Trophoblast cell (in vitro differentiated cells and primary cell): ENCODE measurements at regions not wholly inside any gene's neighbourhood (a gene's known extent, or its start where the extent isn't known, plus 50 kb on each side); places are given as distances from the start of the nearest gene placed in this dataset.
"Not testable (repeated sequence)": the region's sequence is repeated elsewhere in the genome, so short reads cannot be mapped to it uniquely, and the experiment has no call there.

Experiments
- DNase-seq, 2 donors: peaks; one replicate each; pipeline ENCODE4 v3.0.0-alpha.2; 2016
- H2AFZ ChIP-seq: 2 replicates; pipeline ENCODE4 v1.6.1; 2013; ENCODE audit warnings: low read length, moderate library complexity, mild to moderate bottlenecking; ENCODE audit not compliant: insufficient read depth, poor library complexity
- H2AK5ac ChIP-seq: 2 replicates; pipeline ENCODE4 v1.6.1; 2013; ENCODE audit warnings: mild to moderate bottlenecking, low read length
- H2BK120ac ChIP-seq: 2 replicates; pipeline ENCODE4 v1.6.1; 2013; ENCODE audit warnings: low read length, mild to moderate bottlenecking, moderate library complexity; ENCODE audit not compliant: insufficient read depth, poor library complexity
- H2BK12ac ChIP-seq: 2 replicates; pipeline ENCODE4 v1.6.1; 2013; ENCODE audit warnings: mild to moderate bottlenecking, low read length, moderate library complexity
- H2BK5ac ChIP-seq: 2 replicates; pipeline ENCODE4 v1.6.1; 2013; ENCODE audit warnings: low read length, low read depth, moderate library complexity, mild to moderate bottlenecking; ENCODE audit not compliant: poor library complexity
- H3K14ac ChIP-seq: 2 replicates; pipeline ENCODE4 v1.6.1; 2013; ENCODE audit warnings: mild to moderate bottlenecking, low read length
- H3K18ac ChIP-seq: 2 replicates; pipeline ENCODE4 v1.6.1; 2013; ENCODE audit warnings: mild to moderate bottlenecking, low read length
- H3K23ac ChIP-seq: 2 replicates; pipeline ENCODE4 v1.6.1; 2013; ENCODE audit warnings: low read length
- H3K27ac ChIP-seq: 2 replicates; pipeline ENCODE4 v1.5.1; 2013; ENCODE audit warnings: low read depth, mild to moderate bottlenecking, inconsistent platforms, low read length, moderate library complexity
- H3K27me3 ChIP-seq: 2 replicates; pipeline ENCODE4 v1.6.1; 2013; ENCODE audit warnings: inconsistent platforms, mild to moderate bottlenecking, low read length, moderate library complexity; ENCODE audit not compliant: insufficient read depth
- H3K36me3 ChIP-seq, 2 experiments: 1 replicate in 1 of 2; 2 replicates in 1 of 2; pipeline ENCODE4 v1.6.1; 2013; ENCODE audit warnings: low read length in 2 of 2, mild to moderate bottlenecking in 2 of 2, moderate library complexity in 1 of 2; ENCODE audit not compliant: insufficient read depth in 2 of 2, control insufficient read depth in 1 of 2
- H3K4ac ChIP-seq: 2 replicates; pipeline ENCODE4 v1.6.1; 2013; ENCODE audit warnings: low read depth, mild to moderate bottlenecking, low read length, moderate library complexity
- H3K4me1 ChIP-seq, 2 experiments: 1 replicate in 1 of 2; 2 replicates in 1 of 2; pipeline ENCODE4 v1.6.1; 2013; ENCODE audit warnings: low read length in 2 of 2, mild to moderate bottlenecking in 2 of 2, moderate library complexity in 1 of 2; ENCODE audit not compliant: insufficient read depth in 2 of 2, control insufficient read depth in 1 of 2
- H3K4me2 ChIP-seq: 2 replicates; pipeline ENCODE4 v1.6.1; 2013; ENCODE audit warnings: inconsistent platforms, mild to moderate bottlenecking, low read length, moderate library complexity
- H3K4me3 ChIP-seq: 2 replicates; pipeline ENCODE4 v1.5.1; 2013; ENCODE audit warnings: mild to moderate bottlenecking, low read depth, low read length, inconsistent platforms
- H3K79me1 ChIP-seq: one replicate; pipeline ENCODE4 v1.6.1; 2013; ENCODE audit warnings: low read length
- H3K79me2 ChIP-seq: 2 replicates; pipeline ENCODE4 v1.6.1; 2013; ENCODE audit warnings: low read length, mild to moderate bottlenecking; ENCODE audit not compliant: control insufficient read depth, insufficient read depth, poor library complexity
- H3K9ac ChIP-seq: 2 replicates; pipeline ENCODE4 v1.6.1; 2013; ENCODE audit warnings: mild to moderate bottlenecking, low read length
- H3K9me3 ChIP-seq: 2 replicates; pipeline ENCODE4 v1.6.1; 2013; ENCODE audit warnings: low read depth, mild to moderate bottlenecking, control low read depth, inconsistent platforms, low read length; ENCODE audit not compliant: insufficient read depth
- H4K12ac ChIP-seq: 2 replicates; pipeline ENCODE4 v1.6.1; 2013; ENCODE audit warnings: low read depth, mild to moderate bottlenecking, low read length, moderate library complexity
- H4K8ac ChIP-seq: 2 replicates; pipeline ENCODE4 v1.6.1; 2013; ENCODE audit warnings: low read depth, mild to moderate bottlenecking, low read length, moderate library complexity
- H4K91ac ChIP-seq: one replicate; pipeline ENCODE4 v1.6.1; 2013; ENCODE audit warnings: low read depth, mild to moderate bottlenecking, low read length, moderate library complexity
- WGBS: extraction: QIAGEN DNeasy Blood & Tissue Kit; methylation state at CpG from one replicate; pipeline ENCODE4 v1.1.7; 2013; ENCODE audit warnings: missing lambda C conversion rate; ENCODE audit not compliant: insufficient read length, insufficient coverage; ENCODE audit errors: extremely low coverage; 5-methylcytosine and 5-hydroxymethylcytosine counted together

DNA sequence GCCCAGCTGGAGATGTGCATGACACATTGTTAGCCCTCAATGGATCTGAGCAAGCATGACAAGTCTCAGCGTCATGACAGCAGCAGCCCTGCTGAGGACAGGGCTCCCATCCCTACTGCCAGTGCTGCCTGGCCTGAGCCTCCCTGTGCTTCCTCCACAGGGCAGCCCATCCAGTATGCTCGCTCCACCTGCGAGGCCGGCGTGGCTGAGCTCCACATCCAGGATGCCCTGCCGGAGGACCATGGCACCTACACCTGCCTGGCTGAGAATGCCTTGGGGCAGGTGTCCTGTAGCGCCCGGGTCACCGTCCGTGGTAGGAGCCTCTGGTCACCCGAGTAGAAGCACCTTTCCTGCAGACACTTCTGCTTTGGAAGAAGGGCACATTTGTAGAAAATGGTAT lies 85.8 kb upstream of the OSBPL11 start:
- Histone ChIP-seq H3K14ac (no peak overlapping the region), H3K27ac (no peak overlapping the region), H3K4ac (no peak overlapping the region), H2AK5ac (no peak overlapping the region), H4K12ac (no peak overlapping the region), H2AFZ (no peak overlapping the region), H3K18ac (no peak overlapping the region), H2BK120ac (no peak overlapping the region), H2BK5ac (no peak overlapping the region), H3K36me3 (no peaks in the 10 kb centered on the region), H4K8ac (no peak overlapping the region), H3K9ac (no peak overlapping the region), H3K4me1 (no peaks in the 10 kb centered on the region), H4K91ac (no peak overlapping the region), H3K79me1 (no peaks in the 10 kb centered on the region), H3K23ac (no peak overlapping the region), H3K4me2 (no peak overlapping the region), H2BK12ac (no peak overlapping the region), H3K27me3 (no peaks in the 10 kb centered on the region), H3K79me2 (no peaks in the 10 kb centered on the region), H3K9me3 (peaks cover 2% of the 10 kb centered on the region), H3K4me3 (no peak overlapping the region)
- WGBS: no CpG with 5 or more reads among the region's 11 CpGs
- no peak for DNase-seq

DNA sequence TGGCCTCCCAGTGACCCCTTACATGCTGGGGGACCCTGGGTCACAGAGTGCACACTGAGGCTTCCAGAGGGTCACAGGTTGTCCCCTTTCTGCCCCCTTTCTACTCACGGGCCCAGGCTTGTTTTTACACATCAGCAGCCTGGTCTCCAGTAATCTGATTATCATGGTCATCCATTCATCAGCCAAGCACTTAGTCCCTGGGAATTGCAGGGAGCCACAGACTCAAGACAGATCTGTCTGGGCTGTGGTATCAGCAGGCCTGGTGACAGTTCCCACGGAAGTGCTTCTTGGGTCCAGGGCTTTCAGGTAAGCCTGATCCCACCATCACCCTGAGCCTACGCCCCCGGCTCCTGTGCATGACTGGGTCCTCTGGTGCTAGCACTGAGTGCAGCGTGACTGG lies 86.6 kb upstream of the OSBPL11 start:
- not testable (repeated sequence) for H3K9ac ChIP-seq, H2AK5ac ChIP-seq

DNA sequence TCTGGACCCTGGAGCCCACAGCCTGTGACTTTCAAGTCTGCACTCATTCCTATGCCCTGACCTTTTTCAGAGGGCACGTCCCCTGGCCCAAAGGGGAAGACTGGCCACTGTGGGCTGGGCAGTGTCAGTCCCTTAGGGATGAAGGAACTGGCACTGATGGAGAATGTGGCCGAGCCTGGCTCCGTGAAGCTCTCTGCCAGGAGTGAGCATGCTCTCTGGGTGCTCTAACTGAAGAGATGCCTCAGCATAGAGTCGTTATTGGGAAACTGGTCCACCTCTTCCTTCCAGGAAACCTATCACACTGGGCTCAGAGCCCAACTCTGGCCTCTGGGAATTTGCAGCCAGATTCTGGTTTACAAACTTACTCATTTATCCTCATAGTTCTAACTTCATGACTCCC lies 87.3 kb upstream of the OSBPL11 start:
- not testable (repeated sequence) for H3K4me3 ChIP-seq, H2BK12ac ChIP-seq, H3K79me1 ChIP-seq, H2AFZ ChIP-seq, H3K4me1 ChIP-seq, H3K4ac ChIP-seq, H3K79me2 ChIP-seq, H2AK5ac ChIP-seq, H2BK120ac ChIP-seq, H3K14ac ChIP-seq, H3K36me3 ChIP-seq, H4K91ac ChIP-seq, H4K12ac ChIP-seq, DNase-seq, H3K9me3 ChIP-seq, H3K27me3 ChIP-seq, H4K8ac ChIP-seq, H2BK5ac ChIP-seq, H3K23ac ChIP-seq, H3K27ac ChIP-seq, H3K4me2 ChIP-seq, H3K18ac ChIP-seq, H3K9ac ChIP-seq
- WGBS: no CpG with 5 or more reads among the region's 4 CpGs

More for the DNA sequence above, 86.6 kb upstream of the OSBPL11 start:
- not testable (repeated sequence) for DNase-seq, H3K4me3 ChIP-seq, H3K9me3 ChIP-seq, H2BK5ac ChIP-seq, H3K27me3 ChIP-seq, H3K79me1 ChIP-seq, H3K14ac ChIP-seq, H3K27ac ChIP-seq, H2BK120ac ChIP-seq, H4K91ac ChIP-seq, H3K36me3 ChIP-seq, H3K4ac ChIP-seq, H2BK12ac ChIP-seq, H2AFZ ChIP-seq, H4K8ac ChIP-seq, H3K23ac ChIP-seq, H3K4me2 ChIP-seq, H3K4me1 ChIP-seq, H3K79me2 ChIP-seq, H3K18ac ChIP-seq, H4K12ac ChIP-seq
- no CpG with 5 or more reads among the region's 5 CpGs for WGBS

DNA sequence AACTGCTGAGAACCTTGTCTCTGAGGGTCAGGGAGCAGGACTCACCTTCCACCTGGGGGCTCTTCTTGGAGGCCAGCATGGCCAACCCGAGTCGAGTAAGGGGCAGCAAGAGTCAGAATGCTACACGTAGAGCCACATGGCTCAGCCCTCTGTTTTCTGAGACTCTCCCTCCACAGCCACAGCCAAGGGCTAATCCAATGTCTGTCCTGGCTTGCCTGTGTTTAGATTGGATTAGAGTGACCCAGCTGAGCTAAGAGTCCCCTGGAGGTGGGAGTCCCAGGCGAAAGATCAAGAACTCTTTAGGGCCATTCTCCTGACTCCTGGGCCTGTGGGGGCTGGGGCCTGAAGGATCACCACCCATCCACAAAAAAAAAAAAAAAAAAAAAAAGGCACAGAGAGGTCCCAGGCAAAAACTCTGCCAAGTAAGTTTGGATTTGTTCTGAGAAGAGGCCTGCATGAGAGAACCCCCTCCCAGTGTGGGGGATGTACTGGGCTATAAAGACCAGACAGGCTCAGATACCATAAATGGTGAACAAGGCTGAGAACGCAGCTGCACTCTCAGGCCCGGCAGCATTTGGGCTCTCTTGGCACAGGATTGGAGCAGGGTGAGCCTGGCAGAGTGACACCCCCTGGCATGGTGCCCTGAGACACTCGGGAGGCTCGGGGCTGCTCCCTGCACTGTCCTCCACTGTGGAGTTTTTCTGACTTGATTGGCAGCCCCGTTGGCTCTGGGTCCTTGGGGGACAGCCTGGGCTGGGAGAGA lies 88.0 kb upstream of the OSBPL11 start:
- WGBS: no CpG with 5 or more reads among the region's 9 CpGs
- H4K91ac ChIP-seq: no peak overlapping the region
- H2BK12ac ChIP-seq: no peak overlapping the region
- no peak overlapping the region for H3K18ac ChIP-seq
- H3K9me3 ChIP-seq: peaks cover 2% of the 10 kb centered on the region
- DNase-seq: no peak
- H3K14ac ChIP-seq: no peak overlapping the region
- no peak overlapping the region for H4K12ac ChIP-seq
- no peaks in the 10 kb centered on the region for H3K27me3 ChIP-seq
- no peaks in the 10 kb centered on the region for H3K79me1 ChIP-seq
- H3K4me3 ChIP-seq: no peak overlapping the region
- no peaks in the 10 kb centered on the region for H3K36me3 ChIP-seq
- H2AK5ac ChIP-seq: no peak overlapping the region
- no peaks in the 10 kb centered on the region for H3K79me2 ChIP-seq
- no peaks in the 10 kb centered on the region for H3K4me1 ChIP-seq
- no peak overlapping the region for H3K4me2 ChIP-seq
- H3K9ac ChIP-seq: no peak overlapping the region
- H2BK120ac ChIP-seq: no peak overlapping the region
- no peak overlapping the region for H4K8ac ChIP-seq
- H3K27ac ChIP-seq: no peak overlapping the region
- H3K4ac ChIP-seq: no peak overlapping the region
- no peak overlapping the region for H2AFZ ChIP-seq
- H2BK5ac ChIP-seq: no peak overlapping the region
- no peak overlapping the region for H3K23ac ChIP-seq
